Erythroblast (primary cell): ENCODE measurements at regions not wholly inside any gene's neighbourhood (a gene's known extent, or its start where the extent isn't known, plus 50 kb on each side); places are given as distances from the start of the nearest gene placed in this dataset.

Source experiments
- GATA1 ChIP-seq: IDR thresholded peaks from 2 replicates; pipeline ENCODE4 v1.6.1; 2011; ENCODE audit warnings: low read depth, mild to moderate bottlenecking, control low read depth, low read length, moderate library complexity
- POLR2A ChIP-seq: IDR thresholded peaks from 2 replicates; pipeline ENCODE4 v1.6.1; 2011; ENCODE audit warnings: mild to moderate bottlenecking, low read length

GRCh38 chr13:67857581-67858310, 627.6 kb upstream of the PCDH9 start:
- TF ChIP-seq POLR2A = no peak
- no peak for TF ChIP-seq GATA1
